Psoas muscle (tissue), 7 donors: ENCODE measurements at regions not wholly inside any gene's neighbourhood (a gene's known extent, or its start where the extent isn't known, plus 50 kb on each side); places are given as distances from the start of the nearest gene placed in this dataset.
"Not testable (repeated sequence)": the region's sequence is repeated elsewhere in the genome, so short reads cannot be mapped to it uniquely, and the experiment has no call there.

Experiments used
- ATAC-seq, 4 donors: fragments of 200-7000 bp; cut with Tn5 transposase; one replicate each; pipeline ENCODE4 v1.9.1; 2020; ENCODE audit warnings: moderate library complexity in 3 of 4, mild to moderate bottlenecking in 2 of 4
- DNase-seq, 2 donors: peaks; one replicate each; pipeline ENCODE4 v3.0.0-alpha.2; 2020
- H3K27ac ChIP-seq: fragments of 200-600 bp; one replicate; pipeline ENCODE4 v1.8.0; 2022
- H3K27me3 ChIP-seq, 3 donors: fragments of 200-600 bp in 1 of 3; one replicate each; pipeline versions ENCODE4 v1.6.1 to v1.8.0; 2013 to 2022; ENCODE audit warnings: low read length in 2 of 3, mild to moderate bottlenecking in 2 of 3, moderate library complexity in 1 of 3; ENCODE audit not compliant: insufficient read depth in 3 of 3
- H3K36me3 ChIP-seq, 2 donors: fragments of 200-600 bp in 1 of 2; one replicate each; pipeline versions ENCODE4 v1.6.1 to v1.8.0; 2013 to 2022; ENCODE audit warnings: low read depth in 1 of 2, mild to moderate bottlenecking in 1 of 2, moderate library complexity in 1 of 2; ENCODE audit not compliant: insufficient read depth in 1 of 2
- H3K4me1 ChIP-seq: fragments of 200-600 bp; one replicate; pipeline ENCODE4 v1.8.0; 2022
- H3K4me3 ChIP-seq: fragments of 200-600 bp; one replicate; pipeline ENCODE4 v1.8.0; 2022; ENCODE audit warnings: mild to moderate bottlenecking
- H3K9me3 ChIP-seq: fragments of 200-600 bp; one replicate; pipeline ENCODE4 v1.8.0; 2022
- WGBS, 3 donors: extraction: QIAGEN DNeasy Blood & Tissue Kit; methylation state at CpG; one replicate each; pipeline versions ENCODE4 v1.1.6 to v1.1.7; 2013; 5-methylcytosine and 5-hydroxymethylcytosine counted together
- intact Hi-C, 2 donors: fragments of 100-400 bp; cut with DNase I; formaldehyde crosslinking; loops; one replicate each; pipeline versions ENCODE4 v1.11.0 to v1.14.2; 2022
- TF ChIP-seq, protein P1 (sequence below): fragments of 200-600 bp; IDR thresholded peaks from one replicate; pipeline ENCODE4 v1.8.0; 2022; ENCODE audit warnings: antibody characterized with exemption
- donor health status: healthy with polysubstance abuse.
- donor health status: DM: no; HTN: no; CAD: no; lungs with moderate emphysema.
- donor health status: Bipolar disorder and iron deficiency.
- donor health status: healthy.
- donor health status: DM: yes; HTN: yes; CAD: no.
- donor health status: DM: no; HTN: no; CAD: no.
- donor health status: DM: yes; HTN: yes; CAD: no.

DNA sequence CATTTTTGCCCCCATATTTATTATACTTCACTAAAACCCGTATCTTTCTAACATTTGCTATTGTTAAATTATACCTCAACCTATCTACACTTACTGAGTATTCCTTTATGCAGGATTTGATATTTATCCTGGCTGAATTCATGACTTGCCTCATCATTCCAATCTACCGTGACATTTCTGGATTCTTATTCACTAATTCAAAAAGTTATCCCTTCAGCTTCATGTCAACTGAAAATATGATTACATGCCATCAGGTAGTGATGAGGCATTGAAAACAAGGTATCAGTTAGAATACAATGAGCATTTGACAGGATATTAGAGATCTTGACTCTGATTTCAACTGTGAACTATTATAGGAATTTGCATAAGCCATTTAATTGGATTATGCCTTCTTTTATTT, 2171.9 kb upstream of the WWC1 start:
- ATAC-seq (no peak), DNase-seq (no peak)
- Histone ChIP-seq H3K4me3 (no peak overlapping the region), H3K27ac (no peak overlapping the region), H3K4me1 (no peaks in the 10 kb centered on the region), H3K36me3 (no peaks in the 10 kb centered on the region), H3K27me3 (peaks cover 0 to 3% (median 0%) of the 10 kb centered on the region in 3 donors), H3K9me3 (no peaks in the 10 kb centered on the region)
- WGBS, 3 donors = 58 to 75% (median 64%) methylated on average over 2 of the region's 2 CpGs
- intact Hi-C loops = no loop called here
- TF ChIP-seq, protein P1, sequence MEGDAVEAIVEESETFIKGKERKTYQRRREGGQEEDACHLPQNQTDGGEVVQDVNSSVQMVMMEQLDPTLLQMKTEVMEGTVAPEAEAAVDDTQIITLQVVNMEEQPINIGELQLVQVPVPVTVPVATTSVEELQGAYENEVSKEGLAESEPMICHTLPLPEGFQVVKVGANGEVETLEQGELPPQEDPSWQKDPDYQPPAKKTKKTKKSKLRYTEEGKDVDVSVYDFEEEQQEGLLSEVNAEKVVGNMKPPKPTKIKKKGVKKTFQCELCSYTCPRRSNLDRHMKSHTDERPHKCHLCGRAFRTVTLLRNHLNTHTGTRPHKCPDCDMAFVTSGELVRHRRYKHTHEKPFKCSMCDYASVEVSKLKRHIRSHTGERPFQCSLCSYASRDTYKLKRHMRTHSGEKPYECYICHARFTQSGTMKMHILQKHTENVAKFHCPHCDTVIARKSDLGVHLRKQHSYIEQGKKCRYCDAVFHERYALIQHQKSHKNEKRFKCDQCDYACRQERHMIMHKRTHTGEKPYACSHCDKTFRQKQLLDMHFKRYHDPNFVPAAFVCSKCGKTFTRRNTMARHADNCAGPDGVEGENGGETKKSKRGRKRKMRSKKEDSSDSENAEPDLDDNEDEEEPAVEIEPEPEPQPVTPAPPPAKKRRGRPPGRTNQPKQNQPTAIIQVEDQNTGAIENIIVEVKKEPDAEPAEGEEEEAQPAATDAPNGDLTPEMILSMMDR = no peak

- WGBS, 3 donors = 43 to 54% (median 46%) methylated on average over 4 of the region's 4 CpGs
- no peak overlapping the region for H3K4me3 ChIP-seq
- ATAC-seq = no peak
- no peak overlapping the region for H3K27ac ChIP-seq
- peaks cover 0 to 3% (median 0%) of the 10 kb centered on the region in 3 donors for H3K27me3 ChIP-seq
- TF ChIP-seq, protein P1 = no peak
- H3K36me3 ChIP-seq = no peaks in the 10 kb centered on the region
- no peaks in the 10 kb centered on the region for H3K9me3 ChIP-seq
- intact Hi-C loops = no loop called here
- no peaks in the 10 kb centered on the region for H3K4me1 ChIP-seq
- no peak for DNase-seq
Measured at GRCh38 chr5:166123717-166124116, 2167.7 kb upstream of the WWC1 start.

DNA sequence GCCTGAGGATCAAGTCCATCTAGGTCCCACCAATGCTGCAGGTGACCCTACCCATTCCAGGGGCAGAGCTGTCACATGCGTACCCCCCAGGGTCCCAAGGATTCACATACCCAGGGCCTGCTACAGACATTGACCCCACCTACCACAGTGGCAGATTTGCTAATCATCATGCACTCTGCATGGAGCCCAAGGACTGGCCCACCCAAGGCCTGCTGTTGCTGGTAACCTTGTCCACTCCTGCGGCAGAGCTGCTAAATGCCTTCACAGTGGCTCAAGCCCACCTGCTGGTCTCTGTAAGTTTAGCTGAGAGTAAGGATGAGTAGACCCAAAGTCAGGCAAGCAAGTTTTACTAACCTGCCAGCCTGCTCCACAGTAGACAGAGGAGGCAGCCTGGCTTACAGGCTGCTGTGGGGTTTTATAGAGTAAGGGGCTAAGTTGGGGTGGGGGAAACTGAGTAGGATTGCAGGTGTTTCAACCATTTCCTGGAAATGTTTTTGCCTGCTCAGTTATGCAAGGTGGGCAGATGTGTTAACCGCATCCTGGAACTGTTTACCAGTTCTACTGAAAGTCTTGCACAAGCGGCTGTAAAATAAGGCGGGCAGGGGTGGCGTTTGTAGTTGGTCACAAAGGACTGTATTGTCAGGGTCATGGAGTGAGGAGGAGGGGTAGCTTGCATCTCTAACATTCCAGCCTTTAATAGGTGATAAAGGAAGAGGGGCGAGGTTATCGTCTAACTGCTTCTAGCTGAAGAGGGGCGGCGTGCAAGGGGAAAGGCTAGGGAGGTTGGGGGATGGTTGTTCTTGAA, 2163.5 kb upstream of the WWC1 start:
- TF ChIP-seq, protein P1 = no peak
- Histone ChIP-seq H3K4me3 (no peak overlapping the region), H3K27ac (no peak overlapping the region), H3K36me3 (no peaks in the 10 kb centered on the region), H3K4me1 (no peaks in the 10 kb centered on the region), H3K9me3 (no peaks in the 10 kb centered on the region), H3K27me3 (no peaks in the 10 kb centered on the region)
- ATAC-seq (no peak), DNase-seq (no peak)
- intact Hi-C loops = no loop called here
- 83 to 87% (median 84%) methylated on average over 10 of the region's 10 CpGs for WGBS, 3 donors

DNA sequence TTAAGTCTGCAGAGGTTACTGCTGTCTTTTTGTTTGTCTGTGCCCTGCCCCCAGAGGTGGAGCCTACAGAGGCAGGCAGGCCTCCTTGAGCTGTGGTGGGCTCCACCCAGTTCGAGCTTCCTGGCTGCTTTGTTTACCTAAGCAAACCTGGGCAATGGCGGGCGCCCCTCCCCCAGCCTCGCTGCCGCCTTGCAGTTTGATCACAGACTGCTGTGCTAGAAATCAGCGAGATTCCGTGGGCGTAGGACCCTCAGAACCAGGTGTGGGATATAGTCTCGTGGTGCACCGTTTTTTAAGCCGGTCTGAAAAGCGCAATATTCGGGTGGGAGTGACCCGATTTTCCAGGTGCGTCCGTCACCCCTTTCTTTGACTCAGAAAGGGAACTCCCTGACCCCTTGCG, 2146.3 kb upstream of the WWC1 start:
- H3K36me3 ChIP-seq, H3K27ac ChIP-seq, intact Hi-C loops, H3K4me1 ChIP-seq, H3K4me3 ChIP-seq, DNase-seq, ATAC-seq, H3K27me3 ChIP-seq, H3K9me3 ChIP-seq: not testable (repeated sequence)
- 72 to 83% (median 82%) methylated on average over 7 to 12 of the region's 17 CpGs for WGBS, 3 donors

DNA sequence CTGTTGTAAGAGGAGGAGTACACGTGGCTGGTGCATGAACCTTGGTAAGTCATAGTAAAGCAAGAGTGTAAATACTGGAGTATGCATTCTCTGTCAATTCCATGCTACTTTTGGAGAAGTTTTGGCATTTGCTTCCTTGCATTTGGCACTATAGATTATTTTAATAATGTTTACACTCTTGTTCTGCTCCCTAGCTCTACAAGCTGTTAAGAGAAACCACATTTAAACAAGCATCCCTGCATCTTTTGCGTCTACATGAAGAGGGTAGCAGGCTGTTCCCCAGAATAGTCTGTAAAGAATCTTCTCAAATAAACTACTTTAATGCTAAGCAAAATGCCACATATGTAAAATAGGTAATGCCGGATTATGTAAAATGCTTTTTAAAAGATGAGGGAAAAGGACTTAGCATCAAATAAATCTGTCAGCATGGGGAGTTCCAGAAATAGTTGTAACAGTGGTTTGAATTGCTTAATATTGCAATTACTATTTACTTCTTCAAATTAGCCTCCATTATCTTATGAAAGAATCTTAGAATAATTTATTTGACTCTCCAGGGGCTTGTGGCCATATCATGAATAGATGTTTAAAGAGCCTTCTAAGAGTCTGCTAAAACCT, 2127.3 kb upstream of the WWC1 start:
- H3K27ac ChIP-seq = no peak overlapping the region
- H3K36me3 ChIP-seq = no peaks in the 10 kb centered on the region
- ATAC-seq (no peak), DNase-seq (no peak)
- H3K4me3 ChIP-seq = no peak overlapping the region
- H3K27me3 ChIP-seq = no peaks in the 10 kb centered on the region
- 32 to 39% (median 38%) methylated on average over 3 of the region's 3 CpGs for WGBS, 3 donors
- TF ChIP-seq, protein P1 = no peak
- intact Hi-C loops = no loop called here
- no peaks in the 10 kb centered on the region for H3K9me3 ChIP-seq
- H3K4me1 ChIP-seq = no peaks in the 10 kb centered on the region
